Stimulated activated naive CD8-positive, alpha-beta T cell treated with anti-CD3 and anti-CD28 coated beads, Interleukin-15, Interleukin-2, amounts not matched to agents 100 ng/mL and 50 ng/mL, for 24 hours (primary cell): ENCODE measurements at regions not wholly inside any gene's neighbourhood (a gene's known extent, or its start where the extent isn't known, plus 50 kb on each side); places are given as distances from the start of the nearest gene placed in this dataset.

Experiments
- H3K27ac Mint-ChIP-seq: one replicate; pipeline ENCODE4 v1.8.0; 2021; ENCODE audit warnings: mild to moderate bottlenecking, mixed read lengths
- H3K27me3 Mint-ChIP-seq: one replicate; pipeline ENCODE4 v1.8.0; 2021; ENCODE audit warnings: mixed read lengths
- H3K36me3 Mint-ChIP-seq: one replicate; pipeline ENCODE4 v1.8.0; 2021; ENCODE audit warnings: low read depth, mixed read lengths
- H3K4me1 Mint-ChIP-seq: one replicate; pipeline ENCODE4 v1.8.0; 2021; ENCODE audit warnings: low read depth, mixed read lengths
- H3K4me3 Mint-ChIP-seq: one replicate; pipeline ENCODE4 v1.8.0; 2021; ENCODE audit warnings: mild to moderate bottlenecking, mixed read lengths
- H3K9me3 Mint-ChIP-seq: one replicate; pipeline ENCODE4 v1.8.0; 2021; ENCODE audit warnings: mixed read lengths

DNA sequence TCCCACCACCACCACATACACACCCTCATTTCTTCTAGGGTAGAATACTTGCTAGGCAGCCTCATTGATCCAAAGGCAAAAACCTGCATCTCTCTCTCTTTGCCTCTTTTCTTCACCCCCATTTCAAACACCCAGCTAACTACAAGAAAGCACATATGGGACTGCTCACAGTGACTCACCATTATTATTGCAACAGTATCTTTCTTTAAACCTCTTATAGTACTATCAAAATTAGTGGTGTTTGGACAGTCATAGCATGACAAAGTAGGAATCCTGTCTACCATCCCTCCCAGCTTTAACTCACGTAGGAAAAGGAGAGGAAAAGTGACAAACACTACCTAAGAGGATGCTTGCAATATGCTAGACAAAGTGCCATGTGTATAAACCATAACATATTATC, 422.5 kb upstream of the CRIM1 start:
- peaks cover 20% of the 10 kb centered on the region for H3K27me3 Mint-ChIP-seq
- no peaks in the 10 kb centered on the region for H3K9me3 Mint-ChIP-seq
- no peak overlapping the region for H3K27ac Mint-ChIP-seq
- H3K36me3 Mint-ChIP-seq: no peaks in the 10 kb centered on the region
- no peaks in the 10 kb centered on the region for H3K4me1 Mint-ChIP-seq
- no peak overlapping the region for H3K4me3 Mint-ChIP-seq

DNA sequence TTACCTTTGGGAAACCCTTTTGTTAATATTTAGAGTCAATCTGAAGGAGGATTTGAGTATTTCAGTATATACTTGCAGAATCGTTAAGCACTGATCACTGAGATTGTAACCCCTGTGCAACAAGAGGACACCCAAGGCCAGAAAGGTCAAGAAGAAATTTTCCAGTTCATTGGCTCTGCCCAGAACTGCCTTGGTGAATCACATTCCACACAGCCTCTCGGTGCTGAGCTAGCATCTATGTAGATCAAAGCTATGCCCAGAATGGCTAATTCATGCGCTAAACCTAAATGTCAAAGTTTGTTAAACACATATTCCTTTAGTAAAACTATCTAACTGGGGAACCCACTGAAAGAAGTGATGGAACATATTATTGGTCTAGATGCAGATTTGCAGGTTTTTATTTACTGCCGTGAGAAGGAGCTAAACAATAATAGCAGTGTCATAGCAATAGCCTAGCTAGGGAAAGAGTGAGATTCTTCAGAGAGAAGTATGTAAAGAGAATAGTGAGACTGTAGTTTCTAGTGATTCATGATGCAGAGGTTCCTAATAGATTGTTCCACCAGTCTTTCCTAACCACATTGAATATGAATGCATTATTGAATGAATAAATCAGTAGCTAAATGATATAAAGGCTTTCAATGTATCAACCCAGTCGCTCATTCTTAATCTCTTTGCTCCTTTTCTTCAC, 423.2 kb upstream of the CRIM1 start:
- Mint-ChIP-seq H3K36me3 (no peaks in the 10 kb centered on the region), H3K9me3 (no peaks in the 10 kb centered on the region), H3K27me3 (peaks cover 20% of the 10 kb centered on the region), H3K27ac (no peak overlapping the region), H3K4me1 (no peaks in the 10 kb centered on the region), H3K4me3 (no peak overlapping the region)

DNA sequence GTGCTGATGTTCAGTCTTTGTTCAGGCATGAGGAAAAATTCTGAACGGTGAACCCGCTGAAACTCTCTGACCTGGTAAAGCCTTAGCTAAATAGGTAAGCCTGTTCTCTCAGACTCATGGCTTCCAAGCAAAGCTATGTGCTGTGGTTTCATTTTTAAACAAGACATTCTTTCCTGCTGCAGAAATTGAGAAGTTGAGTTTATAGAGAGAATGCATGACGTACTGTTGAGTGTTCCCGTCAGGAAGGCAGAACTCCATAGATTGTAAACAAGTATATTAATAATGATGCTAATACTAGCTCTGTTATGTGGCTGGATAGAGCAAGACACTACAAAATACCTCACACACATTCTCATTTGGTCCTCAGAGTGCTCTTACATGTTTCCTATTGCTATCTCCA, 424.0 kb upstream of the CRIM1 start:
- Mint-ChIP-seq H3K9me3 (no peaks in the 10 kb centered on the region), H3K36me3 (no peaks in the 10 kb centered on the region), H3K4me1 (no peaks in the 10 kb centered on the region), H3K27me3 (peaks cover 20% of the 10 kb centered on the region), H3K27ac (no peak overlapping the region), H3K4me3 (no peak overlapping the region)

DNA sequence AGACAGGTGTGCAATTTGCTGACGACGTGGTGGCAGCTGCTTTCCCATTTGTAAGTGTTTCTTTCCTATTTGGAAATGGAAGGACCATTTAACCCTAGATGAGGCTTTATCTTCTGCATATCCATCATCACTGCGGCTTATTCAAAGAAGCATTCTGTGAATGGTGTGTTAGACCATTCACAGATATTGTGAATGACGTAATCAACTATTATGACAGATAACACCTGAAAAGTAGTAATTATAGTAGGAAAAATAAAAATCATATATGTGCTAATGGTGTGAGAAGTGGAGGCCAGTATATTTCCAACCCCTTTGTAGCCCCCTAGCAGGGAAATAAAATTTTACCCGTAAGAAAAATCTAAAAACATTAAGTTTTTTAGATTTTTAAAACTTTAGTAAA, 424.5 kb upstream of the CRIM1 start:
- Mint-ChIP-seq H3K9me3 (no peaks in the 10 kb centered on the region), H3K36me3 (no peaks in the 10 kb centered on the region), H3K4me1 (no peaks in the 10 kb centered on the region), H3K4me3 (no peak overlapping the region), H3K27me3 (peaks cover 20% of the 10 kb centered on the region), H3K27ac (no peak overlapping the region)

DNA sequence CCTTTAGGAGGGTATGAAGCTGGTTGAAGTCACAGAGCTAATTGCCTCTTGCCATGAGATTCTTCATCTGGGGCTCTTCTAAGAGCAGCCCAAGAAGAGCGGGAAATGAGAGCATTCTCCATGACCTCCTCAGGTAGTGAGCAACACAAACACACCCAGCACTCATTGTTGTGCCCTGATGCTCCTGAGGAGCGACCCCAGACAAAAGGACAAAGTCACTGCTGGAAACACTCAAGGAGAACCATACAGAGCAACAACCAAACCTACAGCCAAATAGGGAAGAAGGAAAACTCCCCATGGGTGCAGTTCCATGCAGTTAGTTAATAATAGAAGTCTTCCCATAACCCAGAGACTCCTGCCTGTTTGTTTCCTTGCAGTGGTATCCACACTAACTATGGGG, 426.0 kb upstream of the CRIM1 start:
- no peak overlapping the region for H3K4me3 Mint-ChIP-seq

DNA sequence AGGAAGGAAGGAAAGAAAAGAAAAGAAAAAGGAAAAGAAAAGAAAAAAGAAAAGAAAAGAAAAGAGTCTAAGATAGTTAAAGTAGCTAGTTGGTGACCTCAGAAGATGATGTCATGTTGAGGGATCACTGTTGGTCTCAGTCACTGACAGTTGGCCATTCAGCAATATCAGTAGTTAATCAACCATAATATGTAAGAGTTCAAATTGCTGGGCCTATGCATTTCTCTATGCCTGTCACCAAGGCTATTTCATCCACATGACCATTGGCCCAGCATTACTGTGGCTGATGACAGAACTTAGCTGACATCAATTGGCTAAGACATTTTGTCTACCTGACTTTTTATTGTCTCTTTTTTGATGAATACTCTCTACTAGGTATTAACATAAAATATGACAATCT, 435.5 kb upstream of the CRIM1 start:
- no peaks in the 10 kb centered on the region for H3K9me3 Mint-ChIP-seq
- no peak overlapping the region for H3K27ac Mint-ChIP-seq
- H3K27me3 Mint-ChIP-seq: peaks cover 6% of the 10 kb centered on the region
- H3K4me3 Mint-ChIP-seq: no peak overlapping the region
- H3K36me3 Mint-ChIP-seq: no peaks in the 10 kb centered on the region
- H3K4me1 Mint-ChIP-seq: no peaks in the 10 kb centered on the region

More for the DNA sequence above, 426.0 kb upstream of the CRIM1 start:
- Mint-ChIP-seq H3K27me3 (peaks cover 22% of the 10 kb centered on the region), H3K27ac (no peak overlapping the region), H3K36me3 (no peaks in the 10 kb centered on the region), H3K9me3 (no peaks in the 10 kb centered on the region), H3K4me1 (no peaks in the 10 kb centered on the region)

DNA sequence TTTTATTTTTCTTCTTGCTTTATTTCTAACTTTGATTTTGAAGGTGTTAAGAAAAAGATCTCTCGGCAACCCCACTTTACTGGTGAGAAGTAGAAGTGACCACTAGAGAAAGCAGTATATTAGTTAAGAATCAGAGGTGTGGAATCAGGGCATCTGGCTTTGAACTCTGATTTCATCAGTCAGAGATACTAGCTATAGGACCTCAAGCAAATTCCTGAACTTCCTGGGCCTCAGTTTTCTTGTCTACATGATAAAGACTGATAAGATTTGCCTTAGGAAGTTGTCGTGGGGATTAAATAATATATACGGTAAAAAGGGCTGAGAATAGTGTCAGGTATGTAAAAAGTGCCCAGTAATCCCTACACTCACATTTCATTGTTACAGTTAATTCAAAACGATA, 440.3 kb upstream of the CRIM1 start:
- Mint-ChIP-seq H3K27me3 (no peaks in the 10 kb centered on the region), H3K27ac (no peak overlapping the region), H3K4me1 (no peaks in the 10 kb centered on the region), H3K4me3 (no peak overlapping the region), H3K36me3 (no peaks in the 10 kb centered on the region), H3K9me3 (no peaks in the 10 kb centered on the region)

DNA sequence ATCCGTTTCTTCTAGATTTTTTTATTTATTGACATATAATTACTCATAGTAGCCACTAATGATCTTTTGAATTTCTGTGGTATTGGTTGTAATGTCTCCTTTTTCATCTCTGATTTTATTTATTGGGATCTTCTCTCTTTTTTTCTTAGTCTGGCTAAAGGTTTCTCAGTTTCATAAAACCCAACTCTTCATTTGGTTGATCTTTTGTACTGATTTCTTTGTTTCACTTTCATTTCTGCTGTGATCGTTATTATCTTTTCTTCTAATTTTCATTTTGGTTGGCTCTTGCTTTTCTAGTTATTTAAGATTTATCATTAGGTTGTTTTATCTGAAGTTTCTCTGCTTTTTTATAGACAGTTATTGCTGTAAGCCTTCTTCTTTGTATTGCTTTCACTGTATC, 463.6 kb upstream of the CRIM1 start:
- H3K4me1 Mint-ChIP-seq: peaks cover 16% of the 10 kb centered on the region
- no peaks in the 10 kb centered on the region for H3K27me3 Mint-ChIP-seq
- no peaks in the 10 kb centered on the region for H3K9me3 Mint-ChIP-seq
- H3K27ac Mint-ChIP-seq: no peak overlapping the region
- H3K36me3 Mint-ChIP-seq: no peaks in the 10 kb centered on the region
- H3K4me3 Mint-ChIP-seq: peak overlapping the region; percentile 54

DNA sequence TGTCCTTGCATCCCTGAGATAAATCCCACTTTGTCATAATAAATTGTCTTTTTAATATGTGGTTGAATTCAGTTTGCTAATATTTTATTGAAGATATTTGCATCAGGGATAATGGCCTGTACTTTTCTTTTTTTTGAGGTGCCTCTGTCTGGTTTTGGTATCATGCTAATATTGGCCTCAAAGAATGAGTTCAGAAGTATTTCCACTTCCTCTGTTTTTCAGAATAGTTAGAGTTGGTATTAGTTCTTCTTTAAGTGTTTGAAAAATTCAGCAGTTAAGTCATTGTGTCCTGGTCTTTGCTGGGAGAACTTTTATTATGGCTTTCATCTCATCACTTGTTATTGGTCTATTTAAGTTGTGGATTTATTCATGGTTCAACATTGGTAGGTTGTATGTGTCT, 464.1 kb upstream of the CRIM1 start:
- Mint-ChIP-seq H3K27ac (no peak overlapping the region), H3K4me3 (no peak overlapping the region), H3K9me3 (no peaks in the 10 kb centered on the region), H3K4me1 (peaks cover 16% of the 10 kb centered on the region), H3K36me3 (no peaks in the 10 kb centered on the region), H3K27me3 (no peaks in the 10 kb centered on the region)

DNA sequence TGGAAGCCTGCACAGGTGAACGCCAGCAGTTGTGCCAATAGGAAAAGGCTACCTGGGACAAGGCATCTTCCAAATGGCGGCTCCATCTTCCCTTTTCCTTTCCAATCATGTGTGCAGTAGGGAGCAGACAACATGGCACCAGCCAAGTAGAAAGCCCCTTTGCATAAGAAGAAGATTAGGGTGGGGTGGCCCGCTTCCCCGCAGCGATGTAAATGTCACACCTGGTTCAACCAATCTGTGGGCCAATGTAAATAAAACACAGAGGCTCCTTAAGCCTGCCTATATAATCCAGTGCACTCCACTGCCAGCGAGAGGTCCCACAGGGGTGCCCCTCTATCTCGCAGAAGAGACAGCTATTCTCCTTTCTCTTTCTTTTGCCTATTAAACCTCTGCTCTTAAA, 468.4 kb upstream of the CRIM1 start:
- no peaks in the 10 kb centered on the region for H3K36me3 Mint-ChIP-seq
- no peak overlapping the region for H3K4me3 Mint-ChIP-seq
- H3K9me3 Mint-ChIP-seq: no peaks in the 10 kb centered on the region
- peaks cover 7% of the 10 kb centered on the region for H3K4me1 Mint-ChIP-seq
- H3K27me3 Mint-ChIP-seq: no peaks in the 10 kb centered on the region
- no peak overlapping the region for H3K27ac Mint-ChIP-seq

DNA sequence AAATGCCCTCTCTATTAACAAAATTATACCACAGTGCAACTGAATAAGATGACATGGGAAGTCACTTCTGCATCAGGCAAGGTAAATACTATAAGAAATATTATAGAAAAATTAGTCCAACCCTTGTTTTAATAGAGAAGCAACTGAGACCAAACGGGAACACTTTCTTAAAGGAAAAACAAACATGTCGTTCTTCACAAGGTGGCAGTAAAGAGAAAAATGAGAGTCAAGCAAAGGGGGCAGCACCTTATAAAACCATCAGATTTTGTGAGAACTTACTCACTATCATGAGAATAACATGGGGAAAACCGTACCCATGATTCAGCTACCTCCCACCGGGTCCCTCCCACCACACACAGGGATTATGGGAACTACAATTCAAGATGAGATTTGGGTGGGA, 481.7 kb upstream of the CRIM1 start:
- H3K27ac Mint-ChIP-seq: no peak overlapping the region
- H3K4me3 Mint-ChIP-seq: no peak overlapping the region
- H3K9me3 Mint-ChIP-seq: no peaks in the 10 kb centered on the region
- H3K36me3 Mint-ChIP-seq: no peaks in the 10 kb centered on the region
- peaks cover 3% of the 10 kb centered on the region for H3K27me3 Mint-ChIP-seq
- no peaks in the 10 kb centered on the region for H3K4me1 Mint-ChIP-seq

DNA sequence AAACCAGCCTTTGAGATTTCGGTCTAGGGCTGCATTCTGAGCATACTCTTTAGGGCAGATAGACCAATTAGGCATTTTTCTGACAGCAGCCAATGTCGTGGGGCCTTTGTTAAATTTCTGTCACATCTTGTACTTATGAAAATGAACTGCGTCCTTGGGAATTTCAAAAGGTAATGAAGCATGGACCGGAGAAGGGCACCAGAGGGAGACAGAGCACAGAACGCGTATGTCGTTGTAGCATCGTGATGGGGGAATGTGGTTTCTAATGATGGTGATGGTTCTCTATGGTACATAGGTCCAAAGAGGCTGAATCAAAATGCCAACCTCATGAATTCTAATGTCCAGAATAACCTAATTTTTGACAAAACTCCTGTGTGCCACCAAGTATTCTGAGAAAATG, 483.9 kb upstream of the CRIM1 start:
- Mint-ChIP-seq H3K4me3 (no peak overlapping the region), H3K36me3 (no peaks in the 10 kb centered on the region), H3K27ac (no peak overlapping the region), H3K27me3 (peaks cover 8% of the 10 kb centered on the region), H3K4me1 (no peaks in the 10 kb centered on the region), H3K9me3 (no peaks in the 10 kb centered on the region)

DNA sequence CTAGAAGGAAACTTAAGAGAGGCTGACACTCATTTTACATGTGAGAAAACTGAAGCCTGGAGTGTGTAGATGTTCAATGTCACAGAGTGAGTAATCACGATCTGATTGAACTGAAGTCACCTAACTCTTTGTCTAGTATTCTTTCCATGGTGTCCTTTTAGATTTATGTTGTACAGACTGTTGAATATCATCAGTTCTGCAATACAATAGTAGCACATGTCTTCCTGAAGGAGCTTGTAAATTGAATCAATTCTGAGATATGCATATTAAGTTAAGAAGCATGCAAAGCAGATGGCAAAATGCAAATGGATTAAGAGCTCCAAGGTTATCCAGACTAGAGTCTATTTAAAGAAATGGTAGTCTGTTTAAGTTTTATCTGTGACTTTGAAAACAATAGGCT, 484.9 kb upstream of the CRIM1 start:
- Mint-ChIP-seq H3K4me3 (no peak overlapping the region), H3K36me3 (no peaks in the 10 kb centered on the region), H3K27me3 (peaks cover 13% of the 10 kb centered on the region), H3K27ac (no peak overlapping the region), H3K4me1 (no peaks in the 10 kb centered on the region), H3K9me3 (no peaks in the 10 kb centered on the region)

DNA sequence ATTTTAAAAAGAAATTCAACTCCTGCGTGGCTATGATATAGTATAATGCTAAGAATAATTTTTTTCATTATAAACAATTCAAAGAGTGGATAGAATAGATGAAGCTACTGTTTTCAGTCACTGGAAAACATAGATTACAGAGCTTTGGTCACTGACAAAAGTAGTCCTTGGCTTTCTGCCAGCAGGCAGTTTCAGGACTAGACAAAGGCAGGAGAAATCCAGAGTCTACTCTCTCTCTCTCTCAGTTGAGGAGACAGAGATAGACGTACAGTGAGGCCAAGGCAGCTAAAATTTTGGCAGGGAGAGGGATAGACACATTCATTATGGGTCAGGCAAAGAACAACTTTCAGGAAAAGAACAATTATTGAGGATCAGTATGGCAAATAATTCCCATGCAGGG, 491.4 kb upstream of the CRIM1 start:
- Mint-ChIP-seq H3K27ac (no peak overlapping the region), H3K4me1 (no peaks in the 10 kb centered on the region), H3K27me3 (peaks cover 17% of the 10 kb centered on the region), H3K36me3 (no peaks in the 10 kb centered on the region), H3K9me3 (no peaks in the 10 kb centered on the region), H3K4me3 (no peak overlapping the region)

DNA sequence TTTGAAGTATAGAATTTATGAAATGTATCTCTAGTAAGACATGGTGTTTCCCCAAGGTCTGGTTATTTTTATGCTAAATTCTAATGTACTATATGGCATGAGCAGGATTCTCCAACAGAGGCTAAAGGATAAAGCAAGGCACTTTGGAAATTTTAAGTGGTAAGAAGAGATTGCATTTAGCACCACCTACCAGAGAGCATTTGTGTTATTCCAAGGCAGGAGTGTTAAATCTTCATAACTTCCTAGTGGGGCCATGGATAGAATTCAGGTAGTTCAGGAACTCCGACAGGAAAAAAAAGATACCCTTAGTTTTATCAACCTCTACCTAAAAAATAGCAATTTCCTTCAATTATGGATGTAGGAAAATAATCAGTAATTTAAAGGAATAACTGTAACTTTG, 497.4 kb upstream of the CRIM1 start:
- no peaks in the 10 kb centered on the region for H3K4me1 Mint-ChIP-seq
- peaks cover 5% of the 10 kb centered on the region for H3K9me3 Mint-ChIP-seq
- peaks cover 7% of the 10 kb centered on the region for H3K27me3 Mint-ChIP-seq
- no peak overlapping the region for H3K4me3 Mint-ChIP-seq
- no peak overlapping the region for H3K27ac Mint-ChIP-seq
- H3K36me3 Mint-ChIP-seq: no peaks in the 10 kb centered on the region

DNA sequence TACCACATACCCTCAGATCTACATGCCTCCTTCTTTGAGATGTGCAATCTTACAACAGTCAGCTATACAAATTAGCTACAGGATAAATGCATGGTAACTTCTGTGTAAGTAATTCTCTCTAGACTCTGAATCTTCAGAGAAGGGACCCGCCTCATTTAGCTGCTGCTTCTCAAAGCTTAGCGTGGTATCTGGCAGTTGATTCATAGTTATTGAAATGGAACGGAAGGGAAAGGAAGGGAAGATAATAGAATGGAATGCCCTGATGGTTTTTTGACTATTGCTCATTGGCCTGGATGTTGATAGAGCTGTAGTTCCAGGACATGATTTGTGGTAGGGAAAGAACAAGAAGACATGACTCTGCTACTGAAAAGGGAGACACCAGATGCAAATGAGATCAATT, 498.1 kb upstream of the CRIM1 start:
- Mint-ChIP-seq H3K4me3 (no peak overlapping the region), H3K27ac (no peak overlapping the region), H3K36me3 (no peaks in the 10 kb centered on the region), H3K27me3 (peaks cover 2% of the 10 kb centered on the region), H3K9me3 (peaks cover 5% of the 10 kb centered on the region), H3K4me1 (no peaks in the 10 kb centered on the region)
